ENCODE measurements at regions not wholly inside any gene's neighbourhood (a gene's known extent, or its start where the extent isn't known, plus 50 kb on each side); places are given as distances from the start of the nearest gene placed in this dataset.
"Not testable (repeated sequence)": the region's sequence is repeated elsewhere in the genome, so short reads cannot be mapped to it uniquely, and the experiment has no call there.

GRCh38 chr4:142897518-142897917, 51.4 kb upstream of the INPP4B start:
- CTCF ChIA-PET, result not testable (repeated sequence)

GRCh38 chr4:142900622-142901021, 54.5 kb upstream of the INPP4B start:
- no peaks in the 10 kb centered on the region for H3K4me1 Mint-ChIP-seq
- H3K9me3 Mint-ChIP-seq, result no peaks in the 10 kb centered on the region

More at GRCh38 chr4:142897518-142897917, 51.4 kb upstream of the INPP4B start:
- DNase-seq; H3K9me3 Mint-ChIP-seq; H3K4me1 Mint-ChIP-seq; H3K36me3 Mint-ChIP-seq (ENCODE audit: low read depth); H3K4me3 Mint-ChIP-seq; POLR2A ChIA-PET; H3K27me3 Mint-ChIP-seq; H3K27ac Mint-ChIP-seq: not testable (repeated sequence)

DNA sequence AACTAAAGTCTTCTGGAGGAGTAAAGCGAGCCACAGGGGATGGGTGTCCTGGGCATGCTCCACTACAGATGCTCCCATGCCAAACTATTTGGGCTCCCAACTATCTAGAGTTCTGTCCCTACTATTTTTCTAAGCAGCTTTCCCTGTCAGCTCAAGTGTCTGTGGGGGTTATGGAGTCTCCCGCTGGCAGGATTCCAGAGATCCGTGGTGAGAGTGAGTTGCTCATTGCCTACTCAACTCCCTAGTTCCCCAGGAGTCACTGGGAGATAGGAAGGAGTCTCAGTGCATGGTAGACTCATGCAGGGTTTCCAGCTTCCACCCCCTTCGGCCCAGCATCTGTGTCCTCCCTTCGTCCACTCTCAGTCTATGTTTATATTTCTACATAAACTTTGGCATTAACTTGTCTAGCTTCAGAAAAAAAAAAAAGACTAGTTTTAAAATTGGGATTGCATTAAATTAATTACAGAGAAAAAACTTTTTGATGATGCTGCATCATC, 55.1 kb upstream of the INPP4B start:
- CTCF ChIA-PET, result no interaction called here

More at GRCh38 chr4:142900622-142901021, 54.5 kb upstream of the INPP4B start:
- POLR2A ChIA-PET, result no interaction called here
- CTCF ChIA-PET, result no interaction called here
- Mint-ChIP-seq H3K36me3 (ENCODE audit: low read depth) (no peaks in the 10 kb centered on the region), H3K27me3 (peaks cover 4% of the 10 kb centered on the region), H3K27ac (no peak overlapping the region), H3K4me3 (no peak overlapping the region)
- DNase-seq, result no peak

DNA sequence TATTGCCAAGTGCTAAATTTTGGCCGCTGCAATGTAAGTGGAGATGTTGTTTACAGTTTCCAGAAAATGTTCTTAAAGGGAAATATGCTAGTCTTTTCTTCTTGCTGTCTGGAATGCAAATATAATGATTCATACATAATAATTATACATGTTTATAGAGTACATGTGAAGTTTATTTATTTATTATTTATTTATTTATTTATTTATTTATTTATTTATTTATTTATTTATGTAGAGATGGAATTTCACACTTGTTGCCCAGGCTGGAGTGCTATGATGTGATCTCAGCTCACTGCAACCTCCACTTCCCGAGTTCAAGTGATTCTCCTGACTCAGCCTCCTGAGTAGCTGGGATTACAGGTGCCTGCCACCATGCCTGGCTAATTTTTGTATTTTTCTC, 57.5 kb upstream of the INPP4B start:
- H3K27ac Mint-ChIP-seq; H3K4me3 Mint-ChIP-seq; H3K36me3 Mint-ChIP-seq (ENCODE audit: low read depth); POLR2A ChIA-PET; DNase-seq; CTCF ChIA-PET; H3K27me3 Mint-ChIP-seq; H3K9me3 Mint-ChIP-seq; H3K4me1 Mint-ChIP-seq: not testable (repeated sequence)

More for the DNA sequence above, 55.1 kb upstream of the INPP4B start:
- no peak for DNase-seq
- Mint-ChIP-seq H3K4me3 (no peak overlapping the region), H3K9me3 (no peaks in the 10 kb centered on the region), H3K4me1 (no peaks in the 10 kb centered on the region), H3K27ac (no peak overlapping the region), H3K27me3 (peaks cover 6% of the 10 kb centered on the region), H3K36me3 (ENCODE audit: low read depth) (no peaks in the 10 kb centered on the region)
- POLR2A ChIA-PET, result no interaction called here

DNA sequence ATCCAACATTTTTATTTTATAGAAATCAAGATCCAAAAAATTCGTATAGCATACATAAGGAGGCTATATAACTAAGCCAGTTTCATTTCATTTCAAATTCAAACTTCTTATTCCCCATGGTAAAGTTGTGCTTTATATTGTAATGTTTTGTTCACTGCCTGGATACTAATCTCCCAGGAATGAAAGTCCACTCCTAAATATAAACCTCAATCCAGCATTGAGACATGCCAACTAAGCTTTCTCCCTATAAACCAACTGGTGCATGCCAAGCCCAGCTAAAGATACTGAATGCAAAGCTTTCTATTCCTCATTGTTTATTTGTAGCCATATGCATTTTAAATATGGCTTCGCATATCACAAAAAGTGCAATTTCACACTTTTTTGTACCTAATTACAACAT, 63.8 kb upstream of the INPP4B start:
- H3K4me3 Mint-ChIP-seq, result no peak overlapping the region
- DNase-seq, result no peak
- no peaks in the 10 kb centered on the region for H3K4me1 Mint-ChIP-seq
- POLR2A ChIA-PET, result no interaction called here
- H3K9me3 Mint-ChIP-seq, result no peaks in the 10 kb centered on the region
- H3K36me3 Mint-ChIP-seq (ENCODE audit: low read depth), result no peaks in the 10 kb centered on the region
- CTCF ChIA-PET, result no interaction called here
- no peak overlapping the region for H3K27ac Mint-ChIP-seq
- H3K27me3 Mint-ChIP-seq, result peaks cover 12% of the 10 kb centered on the region

- Mint-ChIP-seq H3K27me3 (peaks cover 5% of the 10 kb centered on the region), H3K4me1 (no peaks in the 10 kb centered on the region), H3K9me3 (no peaks in the 10 kb centered on the region), H3K36me3 (ENCODE audit: low read depth) (no peaks in the 10 kb centered on the region), H3K27ac (no peak overlapping the region), H3K4me3 (no peak overlapping the region)
- ChIA-PET CTCF (no interaction called here), POLR2A (no interaction called here)
- DNase-seq, result no peak
These were observed 66.9 kb upstream of the INPP4B start for GRCh38 chr4:142913034-142913433.

- POLR2A ChIA-PET, result no interaction called here
- no peaks in the 10 kb centered on the region for H3K9me3 Mint-ChIP-seq
- peaks cover 4% of the 10 kb centered on the region for H3K27me3 Mint-ChIP-seq
- H3K36me3 Mint-ChIP-seq (ENCODE audit: low read depth), result no peaks in the 10 kb centered on the region
- CTCF ChIA-PET, result no interaction called here
- H3K4me1 Mint-ChIP-seq, result no peaks in the 10 kb centered on the region
- no peak for DNase-seq
- H3K4me3 Mint-ChIP-seq, result no peak overlapping the region
- no peak overlapping the region for H3K27ac Mint-ChIP-seq
These were observed 67.4 kb upstream of the INPP4B start for GRCh38 chr4:142913461-142914030.

GRCh38 chr4:142917678-142918077, 71.6 kb upstream of the INPP4B start:
- Mint-ChIP-seq H3K9me3 (no peaks in the 10 kb centered on the region), H3K36me3 (ENCODE audit: low read depth) (no peaks in the 10 kb centered on the region), H3K4me1 (no peaks in the 10 kb centered on the region), H3K27ac (no peak overlapping the region), H3K27me3 (no peaks in the 10 kb centered on the region), H3K4me3 (no peak overlapping the region)
- no peak for DNase-seq
- ChIA-PET POLR2A (no interaction called here), CTCF (no interaction called here)

GRCh38 chr4:142922720-142923119, 76.6 kb upstream of the INPP4B start:
- POLR2A ChIA-PET, result no interaction called here
- Mint-ChIP-seq H3K9me3 (no peaks in the 10 kb centered on the region), H3K36me3 (ENCODE audit: low read depth) (no peaks in the 10 kb centered on the region), H3K27me3 (no peaks in the 10 kb centered on the region), H3K4me1 (no peaks in the 10 kb centered on the region), H3K4me3 (no peak overlapping the region), H3K27ac (no peak overlapping the region)
- DNase-seq, result no peak
- CTCF ChIA-PET, result no interaction called here

DNA sequence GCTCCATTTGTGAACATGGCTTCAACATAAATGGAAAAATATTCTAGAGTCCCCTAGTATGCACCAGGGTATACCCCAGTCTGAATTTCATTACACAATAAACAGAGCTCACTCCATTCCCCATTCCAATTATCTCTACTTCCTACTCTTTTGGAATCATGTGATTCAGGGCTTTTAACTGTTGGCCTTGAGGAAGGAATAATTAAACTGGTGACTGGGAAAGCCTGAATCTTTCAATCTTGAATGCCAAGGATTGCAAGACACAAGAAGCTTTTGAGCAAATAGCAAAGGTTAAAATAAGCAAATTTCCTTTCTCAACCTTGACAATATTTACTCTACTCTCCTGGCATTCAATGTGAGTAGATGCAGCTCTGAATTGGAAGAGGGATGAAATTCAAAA, 77.5 kb upstream of the INPP4B start:
- Mint-ChIP-seq H3K4me1 (no peaks in the 10 kb centered on the region), H3K36me3 (ENCODE audit: low read depth) (no peaks in the 10 kb centered on the region), H3K4me3 (no peak overlapping the region), H3K27me3 (no peaks in the 10 kb centered on the region), H3K27ac (no peak overlapping the region), H3K9me3 (no peaks in the 10 kb centered on the region)
- ChIA-PET POLR2A (no interaction called here), CTCF (no interaction called here)
- DNase-seq, result no peak

DNA sequence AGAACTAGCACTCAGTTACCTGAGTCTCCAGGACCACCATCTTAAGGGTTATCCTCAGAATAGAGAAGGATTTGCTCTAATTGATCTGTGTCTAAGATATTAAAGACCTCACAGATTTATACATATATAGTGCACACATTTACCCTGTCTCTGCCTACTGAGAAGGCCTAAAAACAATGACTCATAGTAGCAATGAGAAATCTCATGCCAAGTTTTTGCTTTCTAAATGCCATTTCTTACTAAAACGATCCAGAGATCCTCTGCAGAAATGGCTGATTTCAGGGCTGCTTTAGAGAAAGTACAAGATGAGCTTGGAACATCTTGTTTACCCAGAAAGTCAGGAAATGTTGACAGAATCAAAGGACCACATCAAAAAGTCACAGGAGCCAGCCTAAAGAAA, 79.1 kb upstream of the INPP4B start:
- POLR2A ChIA-PET, result no interaction called here
- CTCF ChIA-PET, result no interaction called here
- DNase-seq, result no peak
- Mint-ChIP-seq H3K27me3 (no peaks in the 10 kb centered on the region), H3K4me3 (no peak overlapping the region), H3K4me1 (no peaks in the 10 kb centered on the region), H3K9me3 (no peaks in the 10 kb centered on the region), H3K27ac (no peak overlapping the region), H3K36me3 (ENCODE audit: low read depth) (no peaks in the 10 kb centered on the region)

DNA sequence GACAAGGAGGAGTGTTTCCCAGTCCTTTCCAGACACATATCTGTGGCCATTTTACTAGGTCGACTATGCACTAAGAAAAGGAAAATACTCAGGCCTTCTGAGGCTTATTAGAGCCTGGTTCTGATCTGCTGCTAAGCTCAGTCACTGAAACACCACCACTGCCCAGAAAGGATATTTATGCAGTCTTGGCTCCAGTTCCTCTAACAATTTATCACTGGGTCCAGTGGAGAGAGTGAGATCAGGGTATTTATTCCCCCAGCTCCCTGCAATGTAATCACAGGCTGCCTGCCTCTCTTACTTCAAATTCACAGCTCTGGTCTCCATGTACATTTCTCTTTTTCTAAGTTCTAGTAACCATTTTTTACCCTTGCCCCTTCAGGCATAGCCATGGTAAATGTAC, 81.6 kb upstream of the INPP4B start:
- H3K36me3 Mint-ChIP-seq (ENCODE audit: low read depth), result no peaks in the 10 kb centered on the region
- no peak overlapping the region for H3K27ac Mint-ChIP-seq
- H3K27me3 Mint-ChIP-seq, result no peaks in the 10 kb centered on the region
- ChIA-PET CTCF (no interaction called here), POLR2A (no interaction called here)
- no peaks in the 10 kb centered on the region for H3K4me1 Mint-ChIP-seq
- no peaks in the 10 kb centered on the region for H3K9me3 Mint-ChIP-seq
- DNase-seq, result no peak
- H3K4me3 Mint-ChIP-seq, result no peak overlapping the region

DNA sequence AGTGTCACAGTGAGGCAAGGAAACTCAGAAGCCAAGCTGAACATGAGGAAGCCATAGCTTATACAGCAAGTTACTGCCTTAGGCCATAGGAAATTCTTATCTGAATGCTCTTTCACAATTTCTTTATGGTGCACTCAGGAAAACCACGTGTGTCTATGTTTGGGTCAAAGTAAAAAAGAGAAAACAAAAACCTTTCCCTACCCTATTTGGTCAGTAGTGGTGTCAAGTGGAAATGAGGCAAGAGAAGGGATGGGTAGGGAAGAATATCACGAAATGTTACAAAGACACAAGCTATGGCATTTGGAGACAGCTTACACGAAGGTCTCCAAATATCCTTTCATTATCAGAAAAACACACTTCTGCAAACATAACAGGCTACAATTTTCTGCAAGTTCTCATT, 83.4 kb upstream of the INPP4B start:
- DNase-seq, result no peak
- H3K36me3 Mint-ChIP-seq (ENCODE audit: low read depth), result no peaks in the 10 kb centered on the region
- no peaks in the 10 kb centered on the region for H3K27me3 Mint-ChIP-seq
- no peaks in the 10 kb centered on the region for H3K9me3 Mint-ChIP-seq
- no peak overlapping the region for H3K27ac Mint-ChIP-seq
- no peak overlapping the region for H3K4me3 Mint-ChIP-seq
- CTCF ChIA-PET, result no interaction called here
- POLR2A ChIA-PET, result no interaction called here
- H3K4me1 Mint-ChIP-seq, result no peaks in the 10 kb centered on the region

DNA sequence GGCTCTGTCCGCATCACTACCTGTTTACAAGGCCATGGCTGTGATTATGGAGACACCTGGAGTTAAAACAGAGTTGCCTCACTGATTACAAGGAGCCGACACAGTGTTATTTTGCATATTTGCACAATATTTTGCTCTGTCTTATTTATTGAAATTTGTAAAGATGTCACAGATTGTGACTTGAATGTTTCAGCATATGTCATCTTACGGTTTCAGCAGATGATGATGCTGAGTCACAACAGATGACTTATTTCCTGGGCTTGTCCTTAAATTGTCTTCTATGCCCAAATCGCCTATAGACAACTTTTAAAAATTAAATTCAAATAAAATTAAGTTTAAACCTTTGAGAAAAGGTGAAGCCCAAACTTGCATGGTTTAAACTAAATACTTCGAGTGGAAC, 87.1 kb upstream of the INPP4B start:
- no peaks in the 10 kb centered on the region for H3K4me1 Mint-ChIP-seq
- no peaks in the 10 kb centered on the region for H3K36me3 Mint-ChIP-seq (ENCODE audit: low read depth)
- no peaks in the 10 kb centered on the region for H3K27me3 Mint-ChIP-seq
- H3K27ac Mint-ChIP-seq, result no peak overlapping the region
- no peak overlapping the region for H3K4me3 Mint-ChIP-seq
- ChIA-PET POLR2A (no interaction called here), CTCF (no interaction called here)
- no peak for DNase-seq
- H3K9me3 Mint-ChIP-seq, result no peaks in the 10 kb centered on the region
